DOHH2 (cell line): ENCODE measurements at regions not wholly inside any gene's neighbourhood (a gene's known extent, or its start where the extent isn't known, plus 50 kb on each side); places are given as distances from the start of the nearest gene placed in this dataset.

Experiments used
- EZH2phosphoT487 ChIP-seq: fragments of 200-600 bp; sonication (generic); IDR thresholded peaks from 2 replicates; pipeline ENCODE4 v1.6.1; 2017; ENCODE audit warnings: borderline replicate concordance, mild to moderate bottlenecking, antibody characterized with exemption, low read length, moderate library complexity, mixed read lengths
- TF ChIP-seq, protein P1 (sequence below): fragments of 200-600 bp; sonication (generic); IDR thresholded peaks from one replicate; pipeline ENCODE4 v1.5.1; 2014; ENCODE audit warnings: antibody characterized with exemption, mild to moderate bottlenecking, low read depth, low read length; ENCODE audit not compliant: poor library complexity, severe bottlenecking

DNA sequence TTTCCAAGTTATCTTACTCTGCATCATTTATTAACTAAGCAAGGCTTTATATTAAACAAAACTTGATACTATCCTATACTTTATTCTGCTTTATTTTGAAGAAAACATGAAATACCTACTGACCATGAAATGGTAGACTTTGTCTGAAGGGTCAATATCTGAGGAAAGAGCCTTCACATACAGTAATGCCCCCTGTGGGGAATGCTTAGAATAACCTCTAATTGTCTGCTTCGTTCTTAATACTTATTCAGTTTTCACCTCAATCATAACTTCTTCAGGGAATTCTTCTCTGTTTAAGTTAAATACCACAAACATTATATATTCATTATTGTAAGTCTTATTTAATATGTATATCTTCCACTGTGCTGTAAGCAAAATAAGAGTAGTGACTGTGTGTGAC, 498.9 kb upstream of the MANEA start:
- TF ChIP-seq, protein P1, sequence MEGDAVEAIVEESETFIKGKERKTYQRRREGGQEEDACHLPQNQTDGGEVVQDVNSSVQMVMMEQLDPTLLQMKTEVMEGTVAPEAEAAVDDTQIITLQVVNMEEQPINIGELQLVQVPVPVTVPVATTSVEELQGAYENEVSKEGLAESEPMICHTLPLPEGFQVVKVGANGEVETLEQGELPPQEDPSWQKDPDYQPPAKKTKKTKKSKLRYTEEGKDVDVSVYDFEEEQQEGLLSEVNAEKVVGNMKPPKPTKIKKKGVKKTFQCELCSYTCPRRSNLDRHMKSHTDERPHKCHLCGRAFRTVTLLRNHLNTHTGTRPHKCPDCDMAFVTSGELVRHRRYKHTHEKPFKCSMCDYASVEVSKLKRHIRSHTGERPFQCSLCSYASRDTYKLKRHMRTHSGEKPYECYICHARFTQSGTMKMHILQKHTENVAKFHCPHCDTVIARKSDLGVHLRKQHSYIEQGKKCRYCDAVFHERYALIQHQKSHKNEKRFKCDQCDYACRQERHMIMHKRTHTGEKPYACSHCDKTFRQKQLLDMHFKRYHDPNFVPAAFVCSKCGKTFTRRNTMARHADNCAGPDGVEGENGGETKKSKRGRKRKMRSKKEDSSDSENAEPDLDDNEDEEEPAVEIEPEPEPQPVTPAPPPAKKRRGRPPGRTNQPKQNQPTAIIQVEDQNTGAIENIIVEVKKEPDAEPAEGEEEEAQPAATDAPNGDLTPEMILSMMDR: no peak
- TF ChIP-seq EZH2phosphoT487: no peak
